ENCODE measurements at regions not wholly inside any gene's neighbourhood (a gene's known extent, or its start where the extent isn't known, plus 50 kb on each side); places are given as distances from the start of the nearest gene placed in this dataset.

DNA sequence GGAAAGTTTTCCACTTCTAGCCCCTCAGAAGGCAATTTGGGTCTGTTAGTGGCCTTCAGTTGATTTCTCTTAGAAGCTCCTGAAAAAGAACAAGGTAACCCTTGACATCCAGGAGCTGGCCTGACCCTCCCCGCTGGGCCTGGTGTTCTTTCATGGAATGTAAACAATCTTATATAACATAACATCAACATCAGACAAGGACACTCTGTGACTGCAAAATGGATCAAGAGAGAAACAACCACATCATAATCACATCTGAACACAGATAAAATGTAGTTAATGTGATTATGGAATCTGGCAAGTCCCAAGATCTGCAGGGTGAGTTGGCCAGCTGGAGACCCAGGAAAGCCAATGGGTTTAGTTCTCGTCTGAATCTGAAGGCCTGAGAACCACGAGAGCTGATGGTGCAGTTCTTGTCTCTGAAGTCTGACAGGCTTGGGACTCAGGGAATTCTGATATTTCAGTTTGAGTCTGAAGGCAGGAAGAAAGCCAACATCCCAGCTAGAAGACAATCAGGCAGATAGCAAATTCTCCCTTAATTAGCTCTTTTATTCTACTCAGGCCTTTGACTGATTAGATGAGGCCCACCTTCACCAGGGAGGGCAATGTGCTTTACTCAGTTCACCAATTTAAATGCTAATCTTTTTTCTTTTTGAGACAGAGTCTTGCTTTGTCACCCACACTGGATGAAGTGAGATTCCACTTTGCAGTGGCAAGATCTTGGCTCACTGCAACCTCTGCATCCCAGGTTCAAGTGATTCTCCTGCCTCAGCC lies 91.4 kb upstream of the NAMPT start:
- Histone ChIP-seq H3K4me1 (ENCODE audit: control insufficient read depth in 1 of 2, insufficient read depth in 2 of 2, low read length in 2 of 2) (no peaks in the 10 kb centered on the region), H3K27ac (ENCODE audit: low read length) (no peak overlapping the region), H3K9me3 (ENCODE audit: control insufficient read depth in 1 of 2, low read length in 2 of 2) (no peaks in the 10 kb centered on the region), H3K4me3 (ENCODE audit: low read depth in 1 of 2, low read length in 2 of 2) (no peak overlapping the region), H3K36me3 (ENCODE audit: control insufficient read depth in 1 of 2, insufficient read depth in 2 of 2, low read length in 2 of 2) (no peaks in the 10 kb centered on the region), H3K27me3 (ENCODE audit: low read depth, low read length) (no peaks in the 10 kb centered on the region)

DNA sequence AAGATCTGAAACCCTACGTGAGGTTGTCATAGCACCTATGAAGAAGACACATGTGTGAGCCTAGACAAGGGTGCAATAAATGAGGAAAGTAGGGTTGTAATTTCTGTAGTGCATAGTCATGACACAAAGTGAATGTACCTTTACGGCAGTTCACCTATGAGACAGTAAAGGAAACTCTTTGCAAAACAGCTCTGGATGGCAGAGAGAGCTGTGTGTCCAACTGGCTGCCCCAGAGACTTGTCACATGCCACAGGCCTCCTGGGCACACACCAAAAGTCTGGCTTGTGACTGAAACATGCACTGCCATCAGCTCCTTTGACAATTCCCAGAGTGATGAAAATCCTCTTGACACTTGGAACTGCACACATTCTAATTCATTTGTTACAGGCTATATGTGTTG lies 90.7 kb upstream of the NAMPT start:
- Histone ChIP-seq H3K36me3 (ENCODE audit: control insufficient read depth in 1 of 2, insufficient read depth in 2 of 2, low read length in 2 of 2) (no peaks in the 10 kb centered on the region), H3K4me1 (ENCODE audit: control insufficient read depth in 1 of 2, insufficient read depth in 2 of 2, low read length in 2 of 2) (no peaks in the 10 kb centered on the region), H3K27me3 (ENCODE audit: low read depth, low read length) (no peaks in the 10 kb centered on the region), H3K27ac (ENCODE audit: low read length) (no peak overlapping the region), H3K9me3 (ENCODE audit: control insufficient read depth in 1 of 2, low read length in 2 of 2) (no peaks in the 10 kb centered on the region), H3K4me3 (ENCODE audit: low read depth in 1 of 2, low read length in 2 of 2) (no peak overlapping the region)

- Histone ChIP-seq H3K27ac (ENCODE audit: low read length) (no peak overlapping the region), H3K4me1 (ENCODE audit: control insufficient read depth in 1 of 2, insufficient read depth in 2 of 2, low read length in 2 of 2) (no peaks in the 10 kb centered on the region)
Measured at GRCh38 chr7:106374437-106374836, 89.7 kb upstream of the NAMPT start.

GRCh38 chr7:106372595-106373318 lies 88.0 kb upstream of the NAMPT start:
- no peak overlapping the region for H3K4me3 ChIP-seq (ENCODE audit: low read depth in 1 of 2, low read length in 2 of 2)
- no peaks in the 10 kb centered on the region for H3K9me3 ChIP-seq (ENCODE audit: control insufficient read depth in 1 of 2, low read length in 2 of 2)
- H3K36me3 ChIP-seq (ENCODE audit: control insufficient read depth in 1 of 2, insufficient read depth in 2 of 2, low read length in 2 of 2) = no peaks in the 10 kb centered on the region
- H3K27ac ChIP-seq (ENCODE audit: low read length) = no peak overlapping the region
- no peaks in the 10 kb centered on the region for H3K27me3 ChIP-seq (ENCODE audit: low read depth, low read length)
- no peaks in the 10 kb centered on the region for H3K4me1 ChIP-seq (ENCODE audit: control insufficient read depth in 1 of 2, insufficient read depth in 2 of 2, low read length in 2 of 2)

More at GRCh38 chr7:106374437-106374836, 89.7 kb upstream of the NAMPT start:
- H3K4me3 ChIP-seq (ENCODE audit: low read depth in 1 of 2, low read length in 2 of 2) = no peak overlapping the region
- no peaks in the 10 kb centered on the region for H3K27me3 ChIP-seq (ENCODE audit: low read depth, low read length)
- no peaks in the 10 kb centered on the region for H3K9me3 ChIP-seq (ENCODE audit: control insufficient read depth in 1 of 2, low read length in 2 of 2)
- no peaks in the 10 kb centered on the region for H3K36me3 ChIP-seq (ENCODE audit: control insufficient read depth in 1 of 2, insufficient read depth in 2 of 2, low read length in 2 of 2)

GRCh38 chr7:106372126-106372525 lies 87.3 kb upstream of the NAMPT start:
- Histone ChIP-seq H3K4me3 (ENCODE audit: low read depth in 1 of 2, low read length in 2 of 2) (no peak overlapping the region), H3K27ac (ENCODE audit: low read length) (no peak overlapping the region), H3K27me3 (ENCODE audit: low read depth, low read length) (no peaks in the 10 kb centered on the region), H3K36me3 (ENCODE audit: control insufficient read depth in 1 of 2, insufficient read depth in 2 of 2, low read length in 2 of 2) (no peaks in the 10 kb centered on the region), H3K4me1 (ENCODE audit: control insufficient read depth in 1 of 2, insufficient read depth in 2 of 2, low read length in 2 of 2) (no peaks in the 10 kb centered on the region), H3K9me3 (ENCODE audit: control insufficient read depth in 1 of 2, low read length in 2 of 2) (no peaks in the 10 kb centered on the region)

- Histone ChIP-seq H3K27me3 (ENCODE audit: low read depth, low read length) (no peaks in the 10 kb centered on the region), H3K36me3 (ENCODE audit: control insufficient read depth in 1 of 2, insufficient read depth in 2 of 2, low read length in 2 of 2) (no peaks in the 10 kb centered on the region), H3K9me3 (ENCODE audit: control insufficient read depth in 1 of 2, low read length in 2 of 2) (no peaks in the 10 kb centered on the region), H3K4me3 (ENCODE audit: low read depth in 1 of 2, low read length in 2 of 2) (no peak overlapping the region), H3K27ac (ENCODE audit: low read length) (no peak overlapping the region), H3K4me1 (ENCODE audit: control insufficient read depth in 1 of 2, insufficient read depth in 2 of 2, low read length in 2 of 2) (no peaks in the 10 kb centered on the region)
Measured at GRCh38 chr7:106371629-106372028, 86.8 kb upstream of the NAMPT start.

GRCh38 chr7:106370542-106370941 lies 85.8 kb upstream of the NAMPT start:
- H3K9me3 ChIP-seq (ENCODE audit: control insufficient read depth in 1 of 2, low read length in 2 of 2) = no peaks in the 10 kb centered on the region
- no peaks in the 10 kb centered on the region for H3K36me3 ChIP-seq (ENCODE audit: control insufficient read depth in 1 of 2, insufficient read depth in 2 of 2, low read length in 2 of 2)
- no peaks in the 10 kb centered on the region for H3K4me1 ChIP-seq (ENCODE audit: control insufficient read depth in 1 of 2, insufficient read depth in 2 of 2, low read length in 2 of 2)
- H3K27me3 ChIP-seq (ENCODE audit: low read depth, low read length) = no peaks in the 10 kb centered on the region
- H3K4me3 ChIP-seq (ENCODE audit: low read depth in 1 of 2, low read length in 2 of 2) = no peak overlapping the region
- no peak overlapping the region for H3K27ac ChIP-seq (ENCODE audit: low read length)

GRCh38 chr7:106369816-106370215 lies 85.0 kb upstream of the NAMPT start:
- Histone ChIP-seq H3K4me3 (ENCODE audit: low read depth in 1 of 2, low read length in 2 of 2) (no peak overlapping the region), H3K36me3 (ENCODE audit: control insufficient read depth in 1 of 2, insufficient read depth in 2 of 2, low read length in 2 of 2) (no peaks in the 10 kb centered on the region), H3K27ac (ENCODE audit: low read length) (no peak overlapping the region), H3K27me3 (ENCODE audit: low read depth, low read length) (no peaks in the 10 kb centered on the region), H3K4me1 (ENCODE audit: control insufficient read depth in 1 of 2, insufficient read depth in 2 of 2, low read length in 2 of 2) (no peaks in the 10 kb centered on the region), H3K9me3 (ENCODE audit: control insufficient read depth in 1 of 2, low read length in 2 of 2) (no peaks in the 10 kb centered on the region)

GRCh38 chr7:106369352-106369751 lies 84.6 kb upstream of the NAMPT start:
- H3K36me3 ChIP-seq (ENCODE audit: control insufficient read depth in 1 of 2, insufficient read depth in 2 of 2, low read length in 2 of 2) = no peaks in the 10 kb centered on the region
- no peak overlapping the region for H3K27ac ChIP-seq (ENCODE audit: low read length)
- no peaks in the 10 kb centered on the region for H3K27me3 ChIP-seq (ENCODE audit: low read depth, low read length)
- no peak overlapping the region for H3K4me3 ChIP-seq (ENCODE audit: low read depth in 1 of 2, low read length in 2 of 2)
- H3K9me3 ChIP-seq (ENCODE audit: control insufficient read depth in 1 of 2, low read length in 2 of 2) = no peaks in the 10 kb centered on the region
- no peaks in the 10 kb centered on the region for H3K4me1 ChIP-seq (ENCODE audit: control insufficient read depth in 1 of 2, insufficient read depth in 2 of 2, low read length in 2 of 2)

GRCh38 chr7:106367664-106368063 lies 82.9 kb upstream of the NAMPT start:
- H3K4me3 ChIP-seq (ENCODE audit: low read depth in 1 of 2, low read length in 2 of 2) = no peak overlapping the region
- H3K27ac ChIP-seq (ENCODE audit: low read length) = no peak overlapping the region
- no peaks in the 10 kb centered on the region for H3K9me3 ChIP-seq (ENCODE audit: control insufficient read depth in 1 of 2, low read length in 2 of 2)
- H3K4me1 ChIP-seq (ENCODE audit: control insufficient read depth in 1 of 2, insufficient read depth in 2 of 2, low read length in 2 of 2) = no peaks in the 10 kb centered on the region
- H3K27me3 ChIP-seq (ENCODE audit: low read depth, low read length) = no peaks in the 10 kb centered on the region
- no peaks in the 10 kb centered on the region for H3K36me3 ChIP-seq (ENCODE audit: control insufficient read depth in 1 of 2, insufficient read depth in 2 of 2, low read length in 2 of 2)

GRCh38 chr7:106367018-106367420 lies 82.2 kb upstream of the NAMPT start:
- no peaks in the 10 kb centered on the region for H3K36me3 ChIP-seq (ENCODE audit: control insufficient read depth in 1 of 2, insufficient read depth in 2 of 2, low read length in 2 of 2)
- H3K4me3 ChIP-seq (ENCODE audit: low read depth in 1 of 2, low read length in 2 of 2) = no peak overlapping the region
- H3K4me1 ChIP-seq (ENCODE audit: control insufficient read depth in 1 of 2, insufficient read depth in 2 of 2, low read length in 2 of 2) = no peaks in the 10 kb centered on the region
- H3K27me3 ChIP-seq (ENCODE audit: low read depth, low read length) = no peaks in the 10 kb centered on the region
- H3K27ac ChIP-seq (ENCODE audit: low read length) = no peak overlapping the region
- no peaks in the 10 kb centered on the region for H3K9me3 ChIP-seq (ENCODE audit: control insufficient read depth in 1 of 2, low read length in 2 of 2)

Data from muscle layer of duodenum (tissue), 2 donors.